Type B pancreatic cell (in vitro differentiated cells): ENCODE measurements at regions not wholly inside any gene's neighbourhood (a gene's known extent, or its start where the extent isn't known, plus 50 kb on each side); places are given as distances from the start of the nearest gene placed in this dataset.

Experiments
- DNase-seq: peaks from one replicate; pipeline ENCODE4 v3.0.0; 2021; ENCODE audit warnings: mixed read lengths; ENCODE audit not compliant: unreplicated experiment; ENCODE audit errors: extremely low spot score
- H3K27ac Mint-ChIP-seq: 2 replicates; pipeline ENCODE4 v1.8.0; 2021; ENCODE audit warnings: mild to moderate bottlenecking, mixed read lengths
- H3K27me3 Mint-ChIP-seq: 2 replicates; pipeline ENCODE4 v1.8.0; 2021; ENCODE audit warnings: mixed read lengths
- H3K36me3 Mint-ChIP-seq: 2 replicates; pipeline ENCODE4 v1.8.0; 2021; ENCODE audit warnings: mixed read lengths
- H3K4me1 Mint-ChIP-seq: one replicate; pipeline ENCODE4 v1.8.0; 2021; ENCODE audit warnings: mixed read lengths; ENCODE audit not compliant: unreplicated experiment
- H3K4me3 Mint-ChIP-seq: 2 replicates; pipeline ENCODE4 v1.8.0; 2021; ENCODE audit warnings: mild to moderate bottlenecking, mixed read lengths
- H3K9me3 Mint-ChIP-seq: 2 replicates; pipeline ENCODE4 v1.8.0; 2021; ENCODE audit warnings: mixed read lengths
- TF ChIP-seq, protein P1 (sequence below): fragments of 200-600 bp; sonication (generic); conservative IDR thresholded peaks from 2 replicates; pipeline ENCODE4 v1.5.0; 2021; ENCODE audit warnings: antibody characterized with exemption, mild to moderate bottlenecking

DNA sequence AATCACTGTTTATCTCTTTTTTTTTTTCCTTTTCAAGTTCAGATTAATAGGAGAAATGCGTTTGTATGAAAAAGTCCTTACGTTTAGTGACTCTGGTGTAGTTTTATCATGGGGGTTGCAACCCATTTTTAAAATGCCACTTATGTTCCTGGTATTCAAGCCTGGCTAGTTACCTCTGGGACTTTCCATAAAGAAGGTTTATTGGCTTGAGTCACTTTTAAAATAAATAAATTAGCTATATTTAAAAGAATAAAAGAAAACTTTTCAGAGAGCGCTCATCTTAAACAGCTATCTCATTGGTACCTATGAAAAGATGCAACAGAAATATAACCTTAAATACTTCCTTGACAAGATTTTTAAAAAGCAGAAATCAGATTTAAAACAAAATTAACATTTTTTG lies 275.0 kb upstream of the IL1RAPL1 start:
- TF ChIP-seq, protein P1, sequence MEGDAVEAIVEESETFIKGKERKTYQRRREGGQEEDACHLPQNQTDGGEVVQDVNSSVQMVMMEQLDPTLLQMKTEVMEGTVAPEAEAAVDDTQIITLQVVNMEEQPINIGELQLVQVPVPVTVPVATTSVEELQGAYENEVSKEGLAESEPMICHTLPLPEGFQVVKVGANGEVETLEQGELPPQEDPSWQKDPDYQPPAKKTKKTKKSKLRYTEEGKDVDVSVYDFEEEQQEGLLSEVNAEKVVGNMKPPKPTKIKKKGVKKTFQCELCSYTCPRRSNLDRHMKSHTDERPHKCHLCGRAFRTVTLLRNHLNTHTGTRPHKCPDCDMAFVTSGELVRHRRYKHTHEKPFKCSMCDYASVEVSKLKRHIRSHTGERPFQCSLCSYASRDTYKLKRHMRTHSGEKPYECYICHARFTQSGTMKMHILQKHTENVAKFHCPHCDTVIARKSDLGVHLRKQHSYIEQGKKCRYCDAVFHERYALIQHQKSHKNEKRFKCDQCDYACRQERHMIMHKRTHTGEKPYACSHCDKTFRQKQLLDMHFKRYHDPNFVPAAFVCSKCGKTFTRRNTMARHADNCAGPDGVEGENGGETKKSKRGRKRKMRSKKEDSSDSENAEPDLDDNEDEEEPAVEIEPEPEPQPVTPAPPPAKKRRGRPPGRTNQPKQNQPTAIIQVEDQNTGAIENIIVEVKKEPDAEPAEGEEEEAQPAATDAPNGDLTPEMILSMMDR: no peak
- Mint-ChIP-seq H3K4me3 (no peak overlapping the region), H3K9me3 (peaks cover 11% of the 10 kb centered on the region), H3K27me3 (no peaks in the 10 kb centered on the region), H3K4me1 (peaks cover 8% of the 10 kb centered on the region), H3K27ac (no peak overlapping the region), H3K36me3 (no peaks in the 10 kb centered on the region)
- no peak for DNase-seq

DNA sequence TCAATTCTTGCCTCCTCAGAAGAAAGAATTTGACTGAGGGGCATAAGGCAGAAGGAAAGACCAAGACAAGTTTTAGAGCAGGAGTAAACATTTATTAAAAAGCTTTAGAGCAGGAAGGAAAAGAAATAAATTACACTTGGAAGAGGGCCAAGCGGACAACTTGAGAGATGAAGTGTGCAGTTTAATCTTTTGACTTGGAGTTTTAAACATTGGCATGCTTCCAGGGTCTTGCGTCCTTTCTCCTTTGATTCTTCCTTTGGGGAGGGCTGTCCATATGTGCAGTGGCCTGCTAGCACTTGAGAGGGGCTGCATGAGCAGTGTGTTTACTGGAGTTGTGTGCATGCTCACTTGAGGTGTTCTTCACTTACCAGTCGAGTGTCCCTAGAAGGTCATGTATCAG lies 275.8 kb upstream of the IL1RAPL1 start:
- Mint-ChIP-seq H3K27ac (no peak overlapping the region), H3K4me3 (no peak overlapping the region), H3K27me3 (no peaks in the 10 kb centered on the region), H3K9me3 (peaks cover 12% of the 10 kb centered on the region), H3K4me1 (peaks cover 8% of the 10 kb centered on the region), H3K36me3 (no peaks in the 10 kb centered on the region)
- TF ChIP-seq, protein P1: no peak
- DNase-seq: no peak

DNA sequence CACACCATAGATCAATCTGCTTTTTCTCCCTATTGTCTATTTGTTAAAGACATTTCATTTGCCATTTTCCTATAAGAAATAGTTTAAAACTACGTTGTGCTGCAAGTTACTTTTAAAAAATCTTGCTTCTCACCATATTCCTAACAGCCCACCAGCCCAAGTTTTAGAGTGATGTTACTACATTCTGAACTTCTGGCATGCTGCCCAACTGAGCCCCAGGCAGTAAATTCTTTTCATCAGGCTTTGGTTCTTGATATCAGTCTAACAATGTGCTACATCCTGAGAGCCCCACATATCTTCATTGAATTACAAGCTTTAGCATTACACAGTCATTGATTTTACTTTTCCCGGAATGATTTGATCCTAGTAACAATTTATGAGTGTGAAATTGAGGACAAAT lies 283.8 kb upstream of the IL1RAPL1 start:
- DNase-seq: no peak
- H3K9me3 Mint-ChIP-seq: peaks cover 10% of the 10 kb centered on the region
- H3K4me3 Mint-ChIP-seq: no peak overlapping the region
- no peaks in the 10 kb centered on the region for H3K36me3 Mint-ChIP-seq
- peaks cover 3% of the 10 kb centered on the region for H3K27me3 Mint-ChIP-seq
- TF ChIP-seq, protein P1: no peak
- H3K27ac Mint-ChIP-seq: no peak overlapping the region
- H3K4me1 Mint-ChIP-seq: peaks cover 7% of the 10 kb centered on the region

DNA sequence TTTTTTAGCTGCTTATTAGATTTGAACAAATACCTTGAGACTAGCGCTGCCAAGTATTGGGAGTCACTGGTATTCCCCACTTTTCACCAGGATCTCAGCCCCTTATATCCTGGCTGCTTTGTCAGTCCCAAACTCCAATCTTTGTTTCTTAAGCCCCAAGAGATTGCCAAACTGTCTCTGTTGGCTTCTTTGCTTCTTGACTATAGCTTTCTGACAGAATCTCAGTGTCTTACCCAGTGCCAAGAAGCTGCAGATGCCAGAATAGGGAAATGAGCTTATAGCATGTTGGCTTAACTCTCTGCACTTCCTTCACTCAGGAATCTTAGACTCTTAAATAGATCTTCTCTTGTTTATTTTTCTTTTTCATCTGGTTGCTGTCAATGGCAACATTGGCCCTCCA lies 297.5 kb upstream of the DCAF8L1 start:
- Mint-ChIP-seq H3K27ac (no peak overlapping the region), H3K4me1 (no peaks in the 10 kb centered on the region), H3K4me3 (no peak overlapping the region), H3K27me3 (no peaks in the 10 kb centered on the region), H3K36me3 (no peaks in the 10 kb centered on the region), H3K9me3 (no peaks in the 10 kb centered on the region)
- no peak for DNase-seq
- TF ChIP-seq, protein P1: no peak

DNA sequence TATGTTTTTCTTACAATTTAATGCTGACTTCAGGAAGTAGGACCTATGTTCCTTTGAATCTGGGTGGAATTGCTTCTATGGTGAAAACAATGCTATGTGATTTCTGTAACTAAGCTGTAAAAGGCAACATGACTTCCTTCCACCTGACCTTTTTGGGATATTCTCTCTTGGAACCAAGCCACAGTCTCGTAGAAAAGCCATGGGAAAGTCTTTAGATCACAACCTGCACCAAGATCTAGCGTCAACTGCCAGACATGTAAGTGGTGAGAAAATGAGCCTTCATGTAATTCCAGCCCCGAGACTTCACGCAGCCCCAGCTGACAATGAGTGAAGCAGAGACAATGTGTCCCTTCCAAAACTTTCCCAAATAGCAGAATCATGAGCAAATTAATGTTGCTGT lies 297.0 kb upstream of the DCAF8L1 start:
- Mint-ChIP-seq H3K27ac (no peak overlapping the region), H3K27me3 (no peaks in the 10 kb centered on the region), H3K36me3 (no peaks in the 10 kb centered on the region), H3K4me1 (no peaks in the 10 kb centered on the region), H3K4me3 (no peak overlapping the region), H3K9me3 (no peaks in the 10 kb centered on the region)
- DNase-seq: no peak
- TF ChIP-seq, protein P1: no peak

DNA sequence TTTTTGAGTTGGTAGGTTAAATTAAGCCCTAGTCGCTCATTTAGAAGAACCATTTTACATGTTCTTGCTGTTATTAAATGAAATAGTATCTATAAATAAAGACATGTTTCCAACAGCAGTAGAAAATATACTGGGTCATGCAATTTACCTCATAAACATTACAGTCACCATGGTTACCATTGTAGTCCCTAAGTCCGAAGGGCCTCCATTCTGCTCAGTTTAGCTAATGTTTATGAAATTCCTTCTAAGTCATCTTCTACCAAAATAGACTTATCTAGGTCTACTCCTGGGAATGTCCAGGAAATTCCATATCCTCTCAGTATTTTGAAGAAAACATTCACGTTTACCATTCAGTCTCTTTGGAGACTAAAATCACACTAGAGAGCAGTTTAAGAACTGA lies 292.5 kb upstream of the DCAF8L1 start:
- H3K4me3 Mint-ChIP-seq: no peak overlapping the region
- no peaks in the 10 kb centered on the region for H3K9me3 Mint-ChIP-seq
- DNase-seq: no peak
- no peaks in the 10 kb centered on the region for H3K27me3 Mint-ChIP-seq
- no peak overlapping the region for H3K27ac Mint-ChIP-seq
- TF ChIP-seq, protein P1: no peak
- no peaks in the 10 kb centered on the region for H3K36me3 Mint-ChIP-seq
- no peaks in the 10 kb centered on the region for H3K4me1 Mint-ChIP-seq
